ENCODE measurements at regions not wholly inside any gene's neighbourhood (a gene's known extent, or its start where the extent isn't known, plus 50 kb on each side); places are given as distances from the start of the nearest gene placed in this dataset.

DNA sequence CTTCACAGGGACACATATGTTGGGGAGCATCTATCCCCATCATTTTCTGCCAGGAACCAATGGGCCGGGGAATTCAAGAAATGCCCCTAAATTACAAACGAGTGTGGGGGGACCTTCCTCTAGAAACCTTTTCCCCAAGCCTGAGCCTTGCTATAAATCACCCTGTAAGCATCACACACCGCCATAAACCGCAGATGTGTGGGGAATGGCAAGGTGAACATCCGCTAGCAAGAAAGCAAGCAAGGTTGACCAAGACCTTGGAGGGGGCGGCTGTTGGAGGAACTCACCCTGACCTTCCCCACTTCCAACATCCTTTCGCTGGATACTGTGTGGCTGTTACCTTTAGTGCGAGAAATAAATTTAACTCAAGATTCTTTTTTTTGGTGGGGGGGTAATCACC is 693.3 kb upstream of the TBX3 start:
- Histone ChIP-seq H3K9ac (ENCODE audit: low read depth in 1 of 2, low read length in 2 of 2) (no peak overlapping the region), H3K4me1 (ENCODE audit: control insufficient read depth in 4 of 4, insufficient read depth in 4 of 4, low read length in 3 of 4) (no peaks in the 10 kb centered on the region), H3K27me3 (ENCODE audit: control insufficient read depth in 4 of 4, insufficient read depth in 4 of 4, low read length in 3 of 4) (no peaks in the 10 kb centered on the region), H3K36me3 (ENCODE audit: control insufficient read depth in 4 of 4, insufficient read depth in 3 of 4, low read depth in 1 of 4, low read length in 3 of 4) (no peaks in the 10 kb centered on the region), H3K4me3 (ENCODE audit: low read depth in 1 of 3, low read length in 3 of 3) (no peak overlapping the region), H3K9me3 (ENCODE audit: control insufficient read depth in 4 of 4, low read length in 3 of 4) (no peaks in the 10 kb centered on the region), H3K27ac (ENCODE audit: low read depth in 1 of 2, low read length in 2 of 2) (no peak overlapping the region)
- no peak for DNase-seq (ENCODE audit: low spot score)
- TF ChIP-seq EGR1 (IDR thresholded peaks at IDR 0.05; ENCODE audit: low read depth in 2 of 2) (no peak), RAD21 (IDR thresholded peaks at IDR 0.05) (no peak), YY1 (IDR thresholded peaks at IDR 0.05) (no peak), SP1 (IDR thresholded peaks at IDR 0.05) (no peak), HNF4A (conservative IDR thresholded peaks at IDR 0.05) (no peak), HNF4G (IDR thresholded peaks at IDR 0.05) (no peak), JUND (IDR thresholded peaks at IDR 0.05) (no peak), FOXA2 (IDR thresholded peaks at IDR 0.05) (no peak), CTCF (IDR thresholded peaks at IDR 0.05; ENCODE audit: low read depth, low read length, missing input control) (no peak), RXRA (IDR thresholded peaks at IDR 0.05) (no peak), FOXA1 (IDR thresholded peaks at IDR 0.05) (no peak), REST (IDR thresholded peaks at IDR 0.05) (no peak), NR2F2 (IDR thresholded peaks at IDR 0.05) (no peak), TAF1 (conservative IDR thresholded peaks at IDR 0.05) (no peak), GABPA (IDR thresholded peaks at IDR 0.05 in 1 of 2, conservative IDR thresholded peaks at IDR 0.05 in 1 of 2) (no peak)
- TF ChIP-seq, protein P1, sequence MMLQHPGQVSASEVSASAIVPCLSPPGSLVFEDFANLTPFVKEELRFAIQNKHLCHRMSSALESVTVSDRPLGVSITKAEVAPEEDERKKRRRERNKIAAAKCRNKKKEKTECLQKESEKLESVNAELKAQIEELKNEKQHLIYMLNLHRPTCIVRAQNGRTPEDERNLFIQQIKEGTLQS (IDR thresholded peaks at IDR 0.05) = no peak
- TF ChIP-seq, protein P2, sequence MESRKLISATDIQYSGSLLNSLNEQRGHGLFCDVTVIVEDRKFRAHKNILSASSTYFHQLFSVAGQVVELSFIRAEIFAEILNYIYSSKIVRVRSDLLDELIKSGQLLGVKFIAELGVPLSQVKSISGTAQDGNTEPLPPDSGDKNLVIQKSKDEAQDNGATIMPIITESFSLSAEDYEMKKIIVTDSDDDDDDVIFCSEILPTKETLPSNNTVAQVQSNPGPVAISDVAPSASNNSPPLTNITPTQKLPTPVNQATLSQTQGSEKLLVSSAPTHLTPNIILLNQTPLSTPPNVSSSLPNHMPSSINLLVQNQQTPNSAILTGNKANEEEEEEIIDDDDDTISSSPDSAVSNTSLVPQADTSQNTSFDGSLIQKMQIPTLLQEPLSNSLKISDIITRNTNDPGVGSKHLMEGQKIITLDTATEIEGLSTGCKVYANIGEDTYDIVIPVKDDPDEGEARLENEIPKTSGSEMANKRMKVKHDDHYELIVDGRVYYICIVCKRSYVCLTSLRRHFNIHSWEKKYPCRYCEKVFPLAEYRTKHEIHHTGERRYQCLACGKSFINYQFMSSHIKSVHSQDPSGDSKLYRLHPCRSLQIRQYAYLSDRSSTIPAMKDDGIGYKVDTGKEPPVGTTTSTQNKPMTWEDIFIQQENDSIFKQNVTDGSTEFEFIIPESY (IDR thresholded peaks at IDR 0.05) = no peak
- TF ChIP-seq, protein P3, sequence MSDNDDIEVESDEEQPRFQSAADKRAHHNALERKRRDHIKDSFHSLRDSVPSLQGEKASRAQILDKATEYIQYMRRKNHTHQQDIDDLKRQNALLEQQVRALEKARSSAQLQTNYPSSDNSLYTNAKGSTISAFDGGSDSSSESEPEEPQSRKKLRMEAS (IDR thresholded peaks at IDR 0.05) = no peak
- 87% methylated on average over 8 of the region's 8 CpGs for WGBS

Measured in liver (tissue), 8 donors.